Psoas muscle (tissue), 7 donors: ENCODE measurements at regions not wholly inside any gene's neighbourhood (a gene's known extent, or its start where the extent isn't known, plus 50 kb on each side); places are given as distances from the start of the nearest gene placed in this dataset.

Source experiments
- ATAC-seq, 4 donors: fragments of 200-7000 bp; cut with Tn5 transposase; one replicate each; pipeline ENCODE4 v1.9.1; 2020; ENCODE audit warnings: moderate library complexity in 3 of 4, mild to moderate bottlenecking in 2 of 4
- DNase-seq, 2 donors: peaks; one replicate each; pipeline ENCODE4 v3.0.0-alpha.2; 2020
- H3K27ac ChIP-seq: fragments of 200-600 bp; one replicate; pipeline ENCODE4 v1.8.0; 2022
- H3K27me3 ChIP-seq, 3 donors: fragments of 200-600 bp in 1 of 3; one replicate each; pipeline versions ENCODE4 v1.6.1 to v1.8.0; 2013 to 2022; ENCODE audit warnings: low read length in 2 of 3, mild to moderate bottlenecking in 2 of 3, moderate library complexity in 1 of 3; ENCODE audit not compliant: insufficient read depth in 3 of 3
- H3K36me3 ChIP-seq, 2 donors: fragments of 200-600 bp in 1 of 2; one replicate each; pipeline versions ENCODE4 v1.6.1 to v1.8.0; 2013 to 2022; ENCODE audit warnings: low read depth in 1 of 2, mild to moderate bottlenecking in 1 of 2, moderate library complexity in 1 of 2; ENCODE audit not compliant: insufficient read depth in 1 of 2
- H3K4me1 ChIP-seq: fragments of 200-600 bp; one replicate; pipeline ENCODE4 v1.8.0; 2022
- H3K4me3 ChIP-seq: fragments of 200-600 bp; one replicate; pipeline ENCODE4 v1.8.0; 2022; ENCODE audit warnings: mild to moderate bottlenecking
- H3K9me3 ChIP-seq: fragments of 200-600 bp; one replicate; pipeline ENCODE4 v1.8.0; 2022
- CTCF ChIP-seq: fragments of 200-600 bp; IDR thresholded peaks from one replicate; pipeline ENCODE4 v1.8.0; 2022; ENCODE audit warnings: antibody characterized with exemption
- WGBS, 3 donors: extraction: QIAGEN DNeasy Blood & Tissue Kit; methylation state at CpG; one replicate each; pipeline versions ENCODE4 v1.1.6 to v1.1.7; 2013; 5-methylcytosine and 5-hydroxymethylcytosine counted together
- intact Hi-C, 2 donors: fragments of 100-400 bp; cut with DNase I; formaldehyde crosslinking; loops; one replicate each; pipeline versions ENCODE4 v1.11.0 to v1.14.2; 2022
- donor health status: healthy with polysubstance abuse.
- donor health status: DM: no; HTN: no; CAD: no; lungs with moderate emphysema.
- donor health status: Bipolar disorder and iron deficiency.
- donor health status: healthy.
- donor health status: DM: yes; HTN: yes; CAD: no.
- donor health status: DM: no; HTN: no; CAD: no.
- donor health status: DM: yes; HTN: yes; CAD: no.

- no peak for TF ChIP-seq CTCF
- 89 to 99% (median 90%) methylated on average over 3 of the region's 3 CpGs for WGBS, 3 donors
- intact Hi-C loops: no loop called here
- ATAC-seq (no peak), DNase-seq (no peak)
- H3K4me1 ChIP-seq: no peaks in the 10 kb centered on the region
- H3K9me3 ChIP-seq: peaks cover 15% of the 10 kb centered on the region
- H3K27me3 ChIP-seq: no peaks in the 10 kb centered on the region
- H3K27ac ChIP-seq: no peak overlapping the region
- no peaks in the 10 kb centered on the region for H3K36me3 ChIP-seq
- H3K4me3 ChIP-seq: no peak overlapping the region
Measured at GRCh38 chr2:149920389-149920788, 332.8 kb upstream of the MMADHC start.

GRCh38 chr2:149915151-149915550 is 327.6 kb upstream of the MMADHC start:
- intact Hi-C loops: no loop called here
- no peaks in the 10 kb centered on the region for H3K4me1 ChIP-seq
- peaks cover 5% of the 10 kb centered on the region for H3K9me3 ChIP-seq
- no peak overlapping the region for H3K27ac ChIP-seq
- ATAC-seq: no peak
- no peak for TF ChIP-seq CTCF
- no peak overlapping the region for H3K4me3 ChIP-seq
- H3K36me3 ChIP-seq: no peaks in the 10 kb centered on the region
- DNase-seq: no peak
- no peaks in the 10 kb centered on the region for H3K27me3 ChIP-seq
- WGBS, 3 donors: 26 to 58% (median 26%) methylated on average over 3 of the region's 3 CpGs

- no peak overlapping the region for H3K4me3 ChIP-seq
- H3K27ac ChIP-seq: no peak overlapping the region
- DNase-seq (no peak), ATAC-seq (no peak)
- intact Hi-C loops: no loop called here
- 50 to 60% (median 54%) methylated on average over 3 of the region's 3 CpGs for WGBS, 3 donors
- TF ChIP-seq CTCF: no peak
- H3K27me3 ChIP-seq: no peaks in the 10 kb centered on the region
- no peaks in the 10 kb centered on the region for H3K36me3 ChIP-seq
- H3K9me3 ChIP-seq: no peaks in the 10 kb centered on the region
- H3K4me1 ChIP-seq: no peaks in the 10 kb centered on the region
Measured at GRCh38 chr2:149908726-149909683, 321.4 kb upstream of the MMADHC start.

GRCh38 chr2:149906886-149907285 is 319.3 kb upstream of the MMADHC start:
- DNase-seq (no peak), ATAC-seq (no peak)
- intact Hi-C loops: no loop called here
- H3K36me3 ChIP-seq: no peaks in the 10 kb centered on the region
- no peaks in the 10 kb centered on the region for H3K27me3 ChIP-seq
- H3K4me1 ChIP-seq: no peaks in the 10 kb centered on the region
- no peak overlapping the region for H3K27ac ChIP-seq
- 64 to 69% (median 68%) methylated on average over 5 of the region's 5 CpGs for WGBS, 3 donors
- H3K9me3 ChIP-seq: no peaks in the 10 kb centered on the region
- no peak for TF ChIP-seq CTCF
- H3K4me3 ChIP-seq: no peak overlapping the region
